ENCODE measurements at regions not wholly inside any gene's neighbourhood (a gene's known extent, or its start where the extent isn't known, plus 50 kb on each side); places are given as distances from the start of the nearest gene placed in this dataset.

DNA sequence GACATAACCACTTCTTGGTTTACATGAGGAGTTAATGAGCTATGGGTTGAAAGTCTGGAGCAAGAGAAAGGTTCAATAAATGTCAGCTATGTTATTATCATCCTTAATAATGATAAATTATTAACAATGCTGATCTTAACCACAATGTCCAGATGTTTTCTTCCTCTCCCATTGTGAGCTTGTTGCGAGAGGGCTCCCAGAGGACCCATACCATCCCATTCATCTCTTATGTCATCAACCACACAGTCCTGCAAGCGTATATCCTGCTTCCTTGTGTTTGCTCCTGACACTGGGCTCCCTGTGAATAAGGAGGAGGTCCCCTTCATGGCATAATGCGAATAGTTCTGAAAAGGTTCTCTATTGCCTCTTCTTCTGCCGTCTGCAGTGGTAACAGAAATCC lies 266.8 kb downstream of the TLE3 start:
- in situ Hi-C loops (cut with HindIII; ENCODE audit: low pct_unique_long_range_greater_than_20kb, low sequenced_read_pairs): no loop called here
- no peaks in the 10 kb centered on the region for H3K36me3 ChIP-seq (ENCODE audit: control insufficient read depth, insufficient read depth, low read length)
- H3K4me3 ChIP-seq (ENCODE audit: low read depth in 2 of 2, low read length in 2 of 2): no peak overlapping the region
- ATAC-seq (no peak), DNase-seq (ENCODE audit: low read depth, low spot score) (no peak)
- BruUV-seq (replicated peaks): no TSS peak
- no peaks in the 10 kb centered on the region; the same call in 1 of the 2 replicates for H3K27me3 ChIP-seq (ENCODE audit: control insufficient read depth, insufficient read depth, low read length)
- TF ChIP-seq CTCF (IDR thresholded peaks at IDR 0.05) (no peak), REST (IDR thresholded peaks at IDR 0.05; ENCODE audit: insufficient read depth in 1 of 2, low read depth in 2 of 2, low read length in 1 of 2) (no peak), TCF7L2 (IDR thresholded peaks at IDR 0.05; ENCODE audit: low read depth, low read length) (no peak), SIN3A (IDR thresholded peaks at IDR 0.05; ENCODE audit: borderline replicate concordance, insufficient read depth, low read depth, low read length) (no peak), POLR2AphosphoS5 (IDR thresholded peaks at IDR 0.05; ENCODE audit: low read depth, low read length) (no peak)
- no peak overlapping the region for H3K27ac ChIP-seq (ENCODE audit: low read length)
- CTCF ChIA-PET: no interaction called here
- H3K4me1 ChIP-seq (ENCODE audit: control insufficient read depth, insufficient read depth, low read length): peaks cover 8% of the 10 kb centered on the region
- H3K9me3 ChIP-seq (ENCODE audit: control insufficient read depth, insufficient read depth, low read depth, low read length): no peaks in the 10 kb centered on the region
- intact Hi-C loops (cut with micrococcal nuclease; ENCODE audit: unreplicated experiment): no loop called here
- POLR2A ChIA-PET: no interaction called here

DNA sequence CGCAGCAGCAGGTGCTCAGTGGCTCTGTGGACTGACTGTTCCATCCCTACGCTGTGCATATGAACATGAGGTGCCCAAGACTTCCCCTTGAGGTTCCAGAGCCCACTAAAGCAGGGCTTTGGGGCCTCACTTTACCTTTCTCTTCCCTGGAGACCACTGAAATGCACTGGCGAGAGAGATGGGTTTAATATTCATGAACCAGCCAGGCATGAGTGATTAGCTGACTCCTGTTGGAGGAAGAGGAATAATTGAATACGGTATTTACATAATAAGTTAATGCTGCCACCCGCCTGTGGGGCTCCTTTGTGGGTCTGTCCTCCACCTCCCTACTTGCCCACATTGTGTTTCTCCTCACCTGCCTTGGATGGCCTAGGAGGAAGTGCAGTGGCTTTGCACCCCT lies 263.4 kb downstream of the TLE3 start:
- H3K27me3 ChIP-seq (ENCODE audit: control insufficient read depth, insufficient read depth, low read length): no peaks in the 10 kb centered on the region; the same call in 1 of the 2 replicates
- intact Hi-C loops (cut with micrococcal nuclease; ENCODE audit: unreplicated experiment) (no loop called here), in situ Hi-C loops (cut with HindIII; ENCODE audit: low pct_unique_long_range_greater_than_20kb, low sequenced_read_pairs) (no loop called here)
- TF ChIP-seq POLR2AphosphoS5 (IDR thresholded peaks at IDR 0.05; ENCODE audit: low read depth, low read length): no peak
- no peak for TF ChIP-seq TCF7L2 (IDR thresholded peaks at IDR 0.05; ENCODE audit: low read depth, low read length)
- TF ChIP-seq SIN3A (IDR thresholded peaks at IDR 0.05; ENCODE audit: borderline replicate concordance, insufficient read depth, low read depth, low read length): no peak
- H3K36me3 ChIP-seq (ENCODE audit: control insufficient read depth, insufficient read depth, low read length): no peaks in the 10 kb centered on the region
- CTCF ChIA-PET: no interaction called here
- DNase-seq (ENCODE audit: low read depth, low spot score) (no peak), ATAC-seq (no peak)
- H3K4me1 ChIP-seq (ENCODE audit: control insufficient read depth, insufficient read depth, low read length): no peaks in the 10 kb centered on the region
- no peak overlapping the region for H3K4me3 ChIP-seq (ENCODE audit: low read depth in 2 of 2, low read length in 2 of 2)
- POLR2A ChIA-PET: no interaction called here
- H3K9me3 ChIP-seq (ENCODE audit: control insufficient read depth, insufficient read depth, low read depth, low read length): no peaks in the 10 kb centered on the region
- no TSS peak for BruUV-seq (replicated peaks)
- no peak overlapping the region for H3K27ac ChIP-seq (ENCODE audit: low read length)

DNA sequence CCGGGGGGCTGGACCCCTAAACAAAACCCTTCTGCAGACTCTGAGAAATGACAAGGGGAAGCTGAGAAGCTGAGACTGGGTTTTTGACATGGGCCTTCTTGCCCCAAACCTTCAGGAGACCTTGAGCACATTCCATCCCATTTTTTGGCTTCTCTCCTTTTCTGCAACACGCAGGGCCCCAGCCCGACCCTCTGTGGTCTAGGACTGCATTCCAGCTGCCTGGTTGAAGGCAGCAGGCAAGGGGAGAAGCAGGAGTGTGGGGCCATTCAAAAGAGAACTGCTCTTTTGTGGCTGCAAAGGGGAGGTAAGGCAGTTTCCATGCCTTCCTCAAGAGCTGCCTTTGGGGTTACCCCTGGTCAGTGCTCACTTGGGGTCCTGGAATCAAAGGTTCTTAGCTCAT lies 263.0 kb downstream of the TLE3 start:
- in situ Hi-C loops (cut with HindIII; ENCODE audit: low pct_unique_long_range_greater_than_20kb, low sequenced_read_pairs): no loop called here
- Histone ChIP-seq H3K4me1 (ENCODE audit: control insufficient read depth, insufficient read depth, low read length) (no peaks in the 10 kb centered on the region), H3K4me3 (ENCODE audit: low read depth in 2 of 2, low read length in 2 of 2) (no peak overlapping the region), H3K9me3 (ENCODE audit: control insufficient read depth, insufficient read depth, low read depth, low read length) (no peaks in the 10 kb centered on the region), H3K27me3 (ENCODE audit: control insufficient read depth, insufficient read depth, low read length) (no peaks in the 10 kb centered on the region; the same call in 1 of the 2 replicates), H3K27ac (ENCODE audit: low read length) (no peak overlapping the region), H3K36me3 (ENCODE audit: control insufficient read depth, insufficient read depth, low read length) (no peaks in the 10 kb centered on the region)
- POLR2A ChIA-PET: no interaction called here
- BruUV-seq (replicated peaks): no TSS peak
- no peak for ATAC-seq
- TF ChIP-seq POLR2AphosphoS5 (IDR thresholded peaks at IDR 0.05; ENCODE audit: low read depth, low read length): no peak
- TF ChIP-seq TCF7L2 (IDR thresholded peaks at IDR 0.05; ENCODE audit: low read depth, low read length): no peak
- TF ChIP-seq CTCF (IDR thresholded peaks at IDR 0.05): no peak
- no peak for TF ChIP-seq SIN3A (IDR thresholded peaks at IDR 0.05; ENCODE audit: borderline replicate concordance, insufficient read depth, low read depth, low read length)
- no peak for TF ChIP-seq REST (IDR thresholded peaks at IDR 0.05; ENCODE audit: insufficient read depth in 1 of 2, low read depth in 2 of 2, low read length in 1 of 2)
- CTCF ChIA-PET: no interaction called here
- intact Hi-C loops (cut with micrococcal nuclease; ENCODE audit: unreplicated experiment): no loop called here
- no peak for DNase-seq (ENCODE audit: low read depth, low spot score)
